HL-60 (cell line): ENCODE measurements at regions not wholly inside any gene's neighbourhood (a gene's known extent, or its start where the extent isn't known, plus 50 kb on each side); places are given as distances from the start of the nearest gene placed in this dataset.

Experiments used
- DNase-seq, 2 experiments: peaks; one replicate each; pipeline ENCODE4 v3.0.0-alpha.2; 2010 to 2020; ENCODE audit warnings: low read depth in 1 of 2, low spot score in 1 of 2
- H3K27ac ChIP-seq: fragments of 250-450 bp; sonication (Bioruptor Pico); replicated peaks from 2 replicates; pipeline ENCODE4 v1.5.1; 2020; ENCODE audit warnings: mild to moderate bottlenecking, moderate library complexity
- H3K27me3 ChIP-seq: fragments of 250-450 bp; sonication (Bioruptor Pico); 2 replicates; pipeline ENCODE4 v1.5.1; 2021; ENCODE audit warnings: mild to moderate bottlenecking, moderate library complexity; ENCODE audit not compliant: insufficient read depth, poor library complexity, severe bottlenecking
- H3K4me3 ChIP-seq: replicated peaks from 2 replicates; pipeline ENCODE4 v1.5.1; 2011; ENCODE audit warnings: mild to moderate bottlenecking, control low read depth, low read length; ENCODE audit not compliant: insufficient read depth
- CTCF ChIP-seq: IDR thresholded peaks from one replicate; pipeline ENCODE4 v1.5.1; 2011; ENCODE audit warnings: low read length, control low read depth, inconsistent platforms; ENCODE audit not compliant: insufficient read depth
- GABPA ChIP-seq: IDR thresholded peaks from 2 replicates; pipeline ENCODE4 v1.6.1; 2012; ENCODE audit warnings: low read depth
- POLR2AphosphoS5 ChIP-seq: IDR thresholded peaks from 2 replicates; pipeline ENCODE4 v1.6.1; 2012; ENCODE audit warnings: low read depth
- REST ChIP-seq: IDR thresholded peaks from 2 replicates; pipeline ENCODE4 v1.6.1; 2012; ENCODE audit warnings: low read depth; ENCODE audit not compliant: insufficient replicate concordance
- SPI1 ChIP-seq: IDR thresholded peaks from 2 replicates; pipeline ENCODE4 v1.6.1; 2012; ENCODE audit warnings: low read depth, mild to moderate bottlenecking, borderline replicate concordance

- Histone ChIP-seq H3K4me3 (no peak overlapping the region), H3K27ac (no peak overlapping the region), H3K27me3 (no peaks in the 10 kb centered on the region)
- DNase-seq = peak in 1 of 2 experiments; percentile 7
- peak; percentile 84; the same call in 1 of the 2 replicates for TF ChIP-seq SPI1
- TF ChIP-seq GABPA = no peak
Measured at GRCh38 chr2:117557626-117558025, 256.9 kb upstream of the DDX18 start.

GRCh38 chr2:117562654-117563053 lies 251.8 kb upstream of the DDX18 start:
- Histone ChIP-seq H3K27ac (no peak overlapping the region), H3K4me3 (no peak overlapping the region), H3K27me3 (no peaks in the 10 kb centered on the region)
- no peak for DNase-seq
- TF ChIP-seq REST = no peak
- no peak for TF ChIP-seq GABPA
- no peak for TF ChIP-seq CTCF
- no peak for TF ChIP-seq SPI1
- no peak for TF ChIP-seq POLR2AphosphoS5

GRCh38 chr2:117571590-117572349 lies 242.7 kb upstream of the DDX18 start:
- TF ChIP-seq SPI1 (no peak), GABPA (no peak), POLR2AphosphoS5 (no peak), CTCF (no peak), REST (no peak)
- DNase-seq = no peak
- H3K4me3 ChIP-seq = no peak overlapping the region
- H3K27me3 ChIP-seq = no peaks in the 10 kb centered on the region
- H3K27ac ChIP-seq = no peak overlapping the region

GRCh38 chr2:117587310-117587709 lies 227.2 kb upstream of the DDX18 start:
- H3K4me3 ChIP-seq = no peak overlapping the region
- no peak for TF ChIP-seq POLR2AphosphoS5
- no peak for TF ChIP-seq SPI1
- TF ChIP-seq GABPA = no peak
- no peak for TF ChIP-seq CTCF
- TF ChIP-seq REST = no peak
- H3K27me3 ChIP-seq = no peaks in the 10 kb centered on the region
- H3K27ac ChIP-seq = no peak overlapping the region
- no peak for DNase-seq
